Ishikawa (cell line): ENCODE measurements at regions not wholly inside any gene's neighbourhood (a gene's known extent, or its start where the extent isn't known, plus 50 kb on each side); places are given as distances from the start of the nearest gene placed in this dataset.

Experiments
- CEBPB ChIP-seq: IDR thresholded peaks from 2 replicates; pipeline ENCODE4 v1.6.1; 2012
- FOXM1 ChIP-seq: IDR thresholded peaks from 2 replicates; pipeline ENCODE4 v1.6.1; 2012; ENCODE audit warnings: low read depth, borderline replicate concordance
- TEAD4 ChIP-seq: IDR thresholded peaks from 2 replicates; pipeline ENCODE4 v1.6.1; 2012
- ZBTB7A ChIP-seq: IDR thresholded peaks from 2 replicates; pipeline ENCODE4 v1.6.1; 2012; ENCODE audit warnings: low read depth

- no peak for TF ChIP-seq FOXM1
- no peak for TF ChIP-seq ZBTB7A
- TF ChIP-seq TEAD4: no peak
- no peak for TF ChIP-seq CEBPB
These were observed 130.8 kb downstream of the MAFB start for GRCh38 chr20:40558212-40558611.
